SU-DHL-6 (cell line): ENCODE measurements at regions not wholly inside any gene's neighbourhood (a gene's known extent, or its start where the extent isn't known, plus 50 kb on each side); places are given as distances from the start of the nearest gene placed in this dataset.

ENCODE experiments used
- H2AFZ ChIP-seq: fragments of 200-600 bp; sonication (generic); 2 replicates; pipeline ENCODE4 v1.6.1; 2014; ENCODE audit warnings: low read depth, mild to moderate bottlenecking, moderate library complexity, mixed read lengths, antibody characterized with exemption, low read length; ENCODE audit not compliant: severe bottlenecking
- H3F3A ChIP-seq: fragments of 200-600 bp; shearing (Covaris generic); 2 replicates; pipeline ENCODE4 v1.6.0; 2016; ENCODE audit warnings: antibody characterized with exemption, mild to moderate bottlenecking; ENCODE audit not compliant: insufficient read depth
- H3K27ac ChIP-seq: fragments of 200-600 bp; sonication (generic); 2 replicates; pipeline ENCODE4 v1.5.1; 2016; ENCODE audit warnings: low read depth, mild to moderate bottlenecking, low read length, moderate library complexity, mixed read lengths
- H3K27me3 ChIP-seq: fragments of 200-600 bp; sonication (generic), shearing (Covaris generic); 2 replicates; pipeline ENCODE4 v1.6.0; 2014; ENCODE audit warnings: mild to moderate bottlenecking, low read length
- H3K36me3 ChIP-seq: fragments of 200-600 bp; sonication (generic); 2 replicates; pipeline ENCODE4 v1.6.1; 2014; ENCODE audit warnings: mild to moderate bottlenecking, low read length, mixed read lengths
- H3K4me2 ChIP-seq: fragments of 300-600, 200-600 bp; shearing (Covaris generic), sonication (generic); 2 replicates; pipeline ENCODE4 v1.6.0; 2014; ENCODE audit warnings: low read length, low read depth, mild to moderate bottlenecking; ENCODE audit not compliant: poor library complexity, severe bottlenecking
- H3K4me3 ChIP-seq: fragments of 200-600 bp; sonication (generic); 2 replicates; pipeline ENCODE4 v1.5.1; 2014; ENCODE audit warnings: antibody characterized with exemption, low read length, mild to moderate bottlenecking, mixed read lengths; ENCODE audit not compliant: insufficient read depth, poor library complexity, severe bottlenecking
- H3K79me2 ChIP-seq: fragments of 200-600 bp; sonication (generic); 2 replicates; pipeline ENCODE4 v1.6.1; 2014; ENCODE audit warnings: mild to moderate bottlenecking, low read length, moderate library complexity; ENCODE audit not compliant: insufficient read depth
- H3K9ac ChIP-seq: fragments of 200-600 bp; sonication (generic); 2 replicates; pipeline ENCODE4 v1.7.0; 2014; ENCODE audit warnings: mild to moderate bottlenecking, low read length
- H3K9me2 ChIP-seq: fragments of 200-600 bp; sonication (generic); replicated peaks from 2 replicates; pipeline ENCODE4 v1.6.1; 2014; ENCODE audit warnings: low read length; ENCODE audit not compliant: insufficient read depth
- H3K9me3 ChIP-seq: fragments of 200-600 bp; sonication (generic); 2 replicates; pipeline ENCODE4 v1.6.1; 2014; ENCODE audit warnings: low read length, mixed read lengths; ENCODE audit not compliant: insufficient read depth
- H4K20me1 ChIP-seq: fragments of 200-600 bp; sonication (generic); 2 replicates; pipeline ENCODE4 v1.6.1; 2014; ENCODE audit warnings: low read depth, mild to moderate bottlenecking, antibody characterized with exemption, low read length, moderate library complexity, mixed read lengths
- CTCF ChIP-seq: fragments of 200-600 bp; sonication (generic); IDR thresholded peaks from one replicate; pipeline ENCODE4 v1.5.1; 2017; ENCODE audit warnings: antibody characterized with exemption, mild to moderate bottlenecking, low read length, moderate library complexity; ENCODE audit not compliant: insufficient read depth, poor library complexity, severe bottlenecking
- EZH2phosphoT487 ChIP-seq: fragments of 200-600 bp; sonication (generic), shearing (Covaris generic); conservative IDR thresholded peaks from 2 replicates; pipeline ENCODE4 v1.6.1; 2018; ENCODE audit warnings: mild to moderate bottlenecking, antibody characterized with exemption, low read length, moderate library complexity, mixed read lengths

DNA sequence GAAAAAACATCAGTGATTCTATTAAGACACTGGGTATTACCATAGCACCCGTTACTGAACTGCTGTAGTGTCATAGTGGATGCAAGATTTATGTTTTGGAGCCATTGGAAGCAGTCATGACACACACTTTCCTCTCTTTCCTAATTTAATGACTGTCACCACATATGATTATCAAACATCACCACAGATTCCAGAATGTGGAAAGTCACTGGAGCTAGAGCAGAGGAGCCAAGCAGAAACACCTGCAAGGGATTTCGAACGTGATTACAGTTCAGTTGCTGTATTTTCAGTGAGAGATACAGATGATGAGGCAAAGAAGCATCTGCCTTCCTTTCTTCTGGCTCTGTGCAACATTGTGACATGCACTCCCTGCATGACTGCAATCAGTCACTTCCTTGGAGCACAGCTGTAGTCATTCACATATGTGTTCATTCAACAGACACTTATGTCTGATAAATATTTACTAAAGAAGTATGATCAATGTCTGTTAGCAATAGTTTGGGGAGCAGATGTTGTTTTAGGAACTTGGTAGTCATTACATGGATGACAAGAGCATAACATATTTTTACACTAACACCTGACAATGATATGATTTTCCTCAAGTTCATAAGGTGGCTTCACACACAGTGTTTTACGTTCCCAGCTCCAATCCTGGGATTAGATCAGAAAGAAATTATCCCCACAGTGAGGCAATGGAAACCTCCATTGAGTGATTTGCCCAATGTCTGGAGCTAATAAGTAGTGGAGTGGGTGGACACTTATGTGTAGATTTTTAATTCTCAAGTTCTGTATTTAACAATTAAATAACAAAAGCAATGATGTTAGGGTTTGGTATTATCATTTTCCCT is 416.6 kb downstream of the PLCL1 start:
- no peaks in the 10 kb centered on the region for H3K27me3 ChIP-seq
- H2AFZ ChIP-seq, result no peak overlapping the region
- no peak overlapping the region for H3K27ac ChIP-seq
- no peaks in the 10 kb centered on the region for H3F3A ChIP-seq
- H3K79me2 ChIP-seq, result no peaks in the 10 kb centered on the region
- H3K9me2 ChIP-seq, result no peaks in the 10 kb centered on the region
- no peak overlapping the region for H3K4me3 ChIP-seq
- no peak for TF ChIP-seq EZH2phosphoT487
- no peak for TF ChIP-seq CTCF
- H4K20me1 ChIP-seq, result no peaks in the 10 kb centered on the region
- no peaks in the 10 kb centered on the region for H3K36me3 ChIP-seq
- no peaks in the 10 kb centered on the region for H3K9me3 ChIP-seq
- H3K9ac ChIP-seq, result no peak overlapping the region
- no peak overlapping the region for H3K4me2 ChIP-seq

- no peak overlapping the region for H3K4me3 ChIP-seq
- no peaks in the 10 kb centered on the region for H3K9me2 ChIP-seq
- no peaks in the 10 kb centered on the region for H3K27me3 ChIP-seq
- no peak overlapping the region for H3K4me2 ChIP-seq
- no peaks in the 10 kb centered on the region for H3K36me3 ChIP-seq
- H3K27ac ChIP-seq, result no peak overlapping the region
- TF ChIP-seq CTCF, result no peak
- TF ChIP-seq EZH2phosphoT487, result no peak
- no peaks in the 10 kb centered on the region for H4K20me1 ChIP-seq
- no peaks in the 10 kb centered on the region for H3F3A ChIP-seq
- no peak overlapping the region for H3K9ac ChIP-seq
- H3K9me3 ChIP-seq, result no peaks in the 10 kb centered on the region
- no peak overlapping the region for H2AFZ ChIP-seq
- no peaks in the 10 kb centered on the region for H3K79me2 ChIP-seq
Measured at GRCh38 chr2:198219292-198219691, 414.9 kb downstream of the PLCL1 start.

DNA sequence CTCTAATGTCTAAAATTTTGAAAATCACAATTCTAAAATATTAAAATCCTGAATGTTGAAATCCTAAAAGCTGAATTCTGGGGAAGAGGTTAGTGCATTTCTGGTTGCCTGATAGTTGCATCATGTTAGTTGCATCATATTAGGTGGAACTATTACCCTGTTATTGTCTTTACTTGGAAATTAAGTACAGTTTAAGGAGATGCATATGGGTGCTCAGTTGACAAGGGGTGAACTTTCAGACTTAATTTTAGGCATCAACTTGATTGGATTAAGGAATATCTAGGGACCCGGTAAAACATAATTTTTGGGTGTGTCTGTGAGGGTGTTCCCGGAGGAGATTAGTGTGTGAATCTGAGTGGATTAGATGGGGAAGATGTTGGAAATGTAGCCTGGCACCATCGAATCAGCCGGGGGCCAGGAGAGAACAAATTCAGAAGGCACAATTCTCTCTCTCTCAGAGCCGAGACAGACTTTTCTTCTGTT is 409.8 kb downstream of the PLCL1 start:
- H3K9ac ChIP-seq, result no peak overlapping the region
- no peaks in the 10 kb centered on the region for H4K20me1 ChIP-seq
- H3K27ac ChIP-seq, result no peak overlapping the region
- H3K27me3 ChIP-seq, result no peaks in the 10 kb centered on the region
- no peaks in the 10 kb centered on the region for H3K9me2 ChIP-seq
- H3K36me3 ChIP-seq, result no peaks in the 10 kb centered on the region
- TF ChIP-seq EZH2phosphoT487, result no peak
- H3F3A ChIP-seq, result no peaks in the 10 kb centered on the region
- no peaks in the 10 kb centered on the region for H3K79me2 ChIP-seq
- no peaks in the 10 kb centered on the region for H3K9me3 ChIP-seq
- no peak overlapping the region for H2AFZ ChIP-seq
- H3K4me2 ChIP-seq, result no peak overlapping the region
- H3K4me3 ChIP-seq, result no peak overlapping the region

DNA sequence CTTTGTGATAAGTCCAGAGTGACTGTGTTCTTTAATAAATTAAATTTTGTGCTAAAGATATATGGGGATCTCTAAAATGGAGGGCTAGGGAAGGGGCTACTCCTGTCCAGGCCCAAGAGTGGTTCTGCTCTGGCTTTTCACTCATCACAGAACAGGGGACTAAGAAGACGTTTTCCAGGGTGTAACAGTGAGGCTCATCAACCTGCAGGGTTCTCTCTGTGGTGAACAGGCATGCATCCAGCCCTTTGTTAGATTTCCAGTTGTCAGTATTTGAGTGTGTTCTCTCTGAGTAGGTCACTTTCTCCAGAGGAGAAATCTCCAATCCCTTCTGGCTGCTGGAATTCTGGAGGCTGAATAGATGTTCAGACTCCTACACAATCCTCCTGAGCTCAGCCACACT is 408.9 kb downstream of the PLCL1 start:
- H4K20me1 ChIP-seq, result no peaks in the 10 kb centered on the region
- no peaks in the 10 kb centered on the region for H3F3A ChIP-seq
- no peaks in the 10 kb centered on the region for H3K9me3 ChIP-seq
- no peak overlapping the region for H2AFZ ChIP-seq
- no peak overlapping the region for H3K27ac ChIP-seq
- H3K9ac ChIP-seq, result no peak overlapping the region
- H3K4me2 ChIP-seq, result no peak overlapping the region
- no peaks in the 10 kb centered on the region for H3K27me3 ChIP-seq
- H3K79me2 ChIP-seq, result no peaks in the 10 kb centered on the region
- H3K4me3 ChIP-seq, result no peak overlapping the region
- H3K9me2 ChIP-seq, result no peaks in the 10 kb centered on the region
- no peaks in the 10 kb centered on the region for H3K36me3 ChIP-seq
- TF ChIP-seq EZH2phosphoT487, result no peak
- no peak for TF ChIP-seq CTCF
